ENCODE measurements at regions not wholly inside any gene's neighbourhood (a gene's known extent, or its start where the extent isn't known, plus 50 kb on each side); places are given as distances from the start of the nearest gene placed in this dataset.

DNA sequence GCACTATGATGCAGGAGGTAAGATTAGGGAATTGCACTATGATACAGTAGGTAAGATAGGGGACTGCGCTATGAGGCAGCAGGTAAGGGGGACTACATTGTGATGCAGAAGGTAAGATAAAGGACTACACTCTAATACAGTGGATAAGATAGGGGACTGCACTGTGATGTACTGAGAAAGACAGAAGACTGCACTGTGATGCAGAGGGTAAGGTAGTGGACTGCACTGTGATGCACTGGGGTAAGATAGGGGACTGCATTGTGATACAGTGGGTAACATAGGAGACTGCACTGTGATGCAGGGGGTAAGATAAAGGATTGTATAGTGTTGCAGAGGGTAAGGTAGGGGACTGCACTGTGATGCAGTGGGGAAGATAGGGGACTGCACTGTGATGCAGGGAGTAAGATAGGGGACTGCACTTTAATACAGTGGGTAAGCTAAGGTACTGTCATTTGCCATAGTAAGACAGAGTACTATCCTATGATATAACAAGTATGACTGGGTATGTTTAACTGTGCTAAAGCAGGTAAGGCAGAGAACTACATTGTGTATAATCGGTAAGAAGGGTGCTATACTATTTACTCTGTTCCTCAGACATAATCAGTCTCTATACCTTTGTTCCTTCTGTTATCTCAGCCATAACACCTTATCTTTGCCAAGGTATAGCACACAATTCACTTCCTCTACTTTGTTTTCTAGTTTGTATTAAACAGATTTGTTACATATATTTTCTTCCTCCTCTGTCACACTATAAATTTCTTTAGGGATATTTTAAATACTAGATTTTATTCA lies 208.5 kb downstream of the BARHL2 start:
- H3K36me3 Mint-ChIP-seq (ENCODE audit: low read depth): no peaks in the 10 kb centered on the region
- no peak for DNase-seq
- TF ChIP-seq, protein P1, sequence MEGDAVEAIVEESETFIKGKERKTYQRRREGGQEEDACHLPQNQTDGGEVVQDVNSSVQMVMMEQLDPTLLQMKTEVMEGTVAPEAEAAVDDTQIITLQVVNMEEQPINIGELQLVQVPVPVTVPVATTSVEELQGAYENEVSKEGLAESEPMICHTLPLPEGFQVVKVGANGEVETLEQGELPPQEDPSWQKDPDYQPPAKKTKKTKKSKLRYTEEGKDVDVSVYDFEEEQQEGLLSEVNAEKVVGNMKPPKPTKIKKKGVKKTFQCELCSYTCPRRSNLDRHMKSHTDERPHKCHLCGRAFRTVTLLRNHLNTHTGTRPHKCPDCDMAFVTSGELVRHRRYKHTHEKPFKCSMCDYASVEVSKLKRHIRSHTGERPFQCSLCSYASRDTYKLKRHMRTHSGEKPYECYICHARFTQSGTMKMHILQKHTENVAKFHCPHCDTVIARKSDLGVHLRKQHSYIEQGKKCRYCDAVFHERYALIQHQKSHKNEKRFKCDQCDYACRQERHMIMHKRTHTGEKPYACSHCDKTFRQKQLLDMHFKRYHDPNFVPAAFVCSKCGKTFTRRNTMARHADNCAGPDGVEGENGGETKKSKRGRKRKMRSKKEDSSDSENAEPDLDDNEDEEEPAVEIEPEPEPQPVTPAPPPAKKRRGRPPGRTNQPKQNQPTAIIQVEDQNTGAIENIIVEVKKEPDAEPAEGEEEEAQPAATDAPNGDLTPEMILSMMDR (IDR thresholded peaks at IDR 0.05): no peak
- H3K27me3 Mint-ChIP-seq (ENCODE audit: insufficient read depth): no peaks in the 10 kb centered on the region
- H3K4me1 Mint-ChIP-seq (ENCODE audit: low read depth): no peaks in the 10 kb centered on the region
- peaks cover 7% of the 10 kb centered on the region for H3K9me3 Mint-ChIP-seq
- no peak overlapping the region for H3K4me3 Mint-ChIP-seq
- H3K27ac Mint-ChIP-seq: no peak overlapping the region

DNA sequence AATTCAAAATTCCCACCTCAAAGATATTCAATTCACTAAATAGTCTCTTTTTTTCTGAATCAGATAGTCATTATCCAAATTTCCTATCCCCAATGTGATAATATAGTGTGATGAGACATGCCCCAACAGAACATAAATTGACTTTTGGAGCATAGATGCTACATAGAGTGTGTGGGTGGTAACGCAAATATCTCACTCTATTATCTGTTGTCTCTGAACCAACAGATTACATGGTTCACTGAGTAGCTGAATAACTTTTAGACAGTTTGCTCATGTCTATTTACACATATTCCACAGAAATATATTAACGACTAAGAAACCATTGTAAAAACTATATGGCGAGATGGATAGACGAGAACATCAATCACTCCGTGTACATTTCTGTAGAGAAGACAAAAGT lies 209.9 kb downstream of the BARHL2 start:
- Mint-ChIP-seq H3K4me3 (no peak overlapping the region), H3K27me3 (ENCODE audit: insufficient read depth) (no peaks in the 10 kb centered on the region), H3K9me3 (peaks cover 16% of the 10 kb centered on the region), H3K4me1 (ENCODE audit: low read depth) (no peaks in the 10 kb centered on the region), H3K27ac (no peak overlapping the region), H3K36me3 (ENCODE audit: low read depth) (no peaks in the 10 kb centered on the region)
- TF ChIP-seq, protein P1 (IDR thresholded peaks at IDR 0.05): no peak
- DNase-seq: no peak

DNA sequence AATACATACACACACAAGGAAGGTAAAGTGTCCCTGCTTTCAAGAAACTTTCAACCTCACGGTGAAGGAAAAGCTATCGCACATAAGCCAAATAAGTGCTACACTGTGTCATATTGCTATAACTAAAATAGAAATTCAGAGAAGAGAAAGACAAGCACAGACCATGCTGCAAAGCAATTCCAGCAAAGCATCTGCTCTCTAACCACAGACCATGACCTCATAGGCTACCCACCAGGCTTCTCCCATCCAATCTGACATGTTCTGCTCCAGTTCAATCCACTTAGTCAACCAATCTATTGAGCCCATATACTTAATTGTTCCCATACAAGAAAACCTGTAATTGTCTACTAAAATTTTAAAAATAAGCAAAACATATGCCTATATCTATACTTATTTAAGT lies 211.3 kb downstream of the BARHL2 start:
- TF ChIP-seq, protein P1 (IDR thresholded peaks at IDR 0.05): no peak
- Mint-ChIP-seq H3K4me1 (ENCODE audit: low read depth) (no peaks in the 10 kb centered on the region), H3K36me3 (ENCODE audit: low read depth) (no peaks in the 10 kb centered on the region), H3K9me3 (peaks cover 23% of the 10 kb centered on the region), H3K27ac (no peak overlapping the region), H3K4me3 (no peak overlapping the region), H3K27me3 (ENCODE audit: insufficient read depth) (no peaks in the 10 kb centered on the region)
- no peak for DNase-seq

DNA sequence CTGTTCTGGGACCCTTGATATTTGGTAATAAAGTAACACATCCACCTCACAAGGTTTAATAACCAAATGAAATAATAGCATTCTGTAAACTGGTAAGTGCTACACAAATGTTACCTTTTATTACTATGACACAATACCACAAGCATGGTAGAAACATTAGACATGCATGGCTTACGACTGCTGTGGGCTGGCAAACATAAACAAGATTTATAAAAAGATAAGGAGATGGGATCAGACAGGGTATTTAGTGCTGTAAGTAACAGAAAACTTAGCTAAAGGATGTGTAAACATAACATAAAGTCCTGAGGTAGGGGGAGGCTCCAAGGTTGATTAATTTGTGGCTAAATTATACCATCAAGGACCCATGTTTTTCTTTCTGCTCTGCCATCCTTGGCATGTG lies 212.6 kb downstream of the BARHL2 start:
- peaks cover 31% of the 10 kb centered on the region for H3K9me3 Mint-ChIP-seq
- H3K27me3 Mint-ChIP-seq (ENCODE audit: insufficient read depth): no peaks in the 10 kb centered on the region
- no peaks in the 10 kb centered on the region for H3K36me3 Mint-ChIP-seq (ENCODE audit: low read depth)
- no peak overlapping the region for H3K4me3 Mint-ChIP-seq
- TF ChIP-seq, protein P1 (IDR thresholded peaks at IDR 0.05): no peak
- no peak for DNase-seq
- no peak overlapping the region for H3K27ac Mint-ChIP-seq
- no peaks in the 10 kb centered on the region for H3K4me1 Mint-ChIP-seq (ENCODE audit: low read depth)

DNA sequence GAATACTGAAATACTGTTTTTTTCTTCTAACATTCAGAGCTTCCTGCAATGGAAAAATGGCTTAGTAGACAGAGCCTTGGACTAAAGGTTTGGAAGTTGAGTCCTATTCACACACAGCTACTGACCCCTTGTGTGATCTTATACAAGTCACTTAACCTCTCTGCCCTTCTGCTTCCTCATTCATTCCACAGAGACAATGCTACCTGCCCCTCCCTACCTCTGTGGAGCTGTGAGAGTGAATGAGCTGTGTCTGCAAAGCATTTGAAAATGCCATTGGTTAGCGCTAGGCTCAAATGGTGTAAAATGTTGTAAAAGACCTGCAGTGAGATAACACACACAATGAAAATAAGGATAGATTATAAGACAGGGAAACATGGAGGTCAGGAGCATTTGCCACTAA lies 214.4 kb downstream of the BARHL2 start:
- H3K4me1 Mint-ChIP-seq (ENCODE audit: low read depth): no peaks in the 10 kb centered on the region
- no peaks in the 10 kb centered on the region for H3K36me3 Mint-ChIP-seq (ENCODE audit: low read depth)

More for the DNA sequence above, 214.4 kb downstream of the BARHL2 start:
- no peaks in the 10 kb centered on the region for H3K27me3 Mint-ChIP-seq (ENCODE audit: insufficient read depth)
- DNase-seq: no peak
- H3K27ac Mint-ChIP-seq: no peak overlapping the region
- peaks cover 31% of the 10 kb centered on the region for H3K9me3 Mint-ChIP-seq
- TF ChIP-seq, protein P1 (IDR thresholded peaks at IDR 0.05): no peak
- H3K4me3 Mint-ChIP-seq: no peak overlapping the region

Data from HFFc6 (cell line).